ENCODE measurements at regions not wholly inside any gene's neighbourhood (a gene's known extent, or its start where the extent isn't known, plus 50 kb on each side); places are given as distances from the start of the nearest gene placed in this dataset.

- H2BK20ac ChIP-seq (ENCODE audit: low read depth, low read length, poor library complexity, severe bottlenecking): no peak overlapping the region
- H3K79me2 ChIP-seq (ENCODE audit: insufficient read depth, low read length): no peaks in the 10 kb centered on the region
- no peak overlapping the region for H3K9ac ChIP-seq (ENCODE audit: extremely low read depth, insufficient read length, low read length)
- no peak overlapping the region for H4K5ac ChIP-seq (ENCODE audit: insufficient read length, low read depth, low read length)
- Mint-ChIP-seq H3K36me3 (ENCODE audit: insufficient read depth in 1 of 3, low read depth in 3 of 3) (0 out of 7 replicates have a peak, but pooled peaks cover 0 to 4% (median 0%) of the 10 kb centered on the region in 3 experiments), H3K27me3 (ENCODE audit: low read depth) (peaks cover 4% of the 10 kb centered on the region), H3K4me3 (no peak overlapping the region), H3K4me1 (no peaks in the 10 kb centered on the region), H3K27ac (no peak overlapping the region), H3K9me3 (peaks cover 4% of the 10 kb centered on the region in 2 experiments; a peak in 4 of 5 replicates)
- no peak overlapping the region for H2AK5ac ChIP-seq (ENCODE audit: insufficient read length, low read length)
- H4K8ac ChIP-seq (replicated peaks; ENCODE audit: insufficient read length, low read depth, low read length): no peak overlapping the region
- no peaks in the 10 kb centered on the region for H3K79me1 ChIP-seq (ENCODE audit: insufficient read depth, low read depth, low read length, poor library complexity, severe bottlenecking)
- H2BK15ac ChIP-seq (ENCODE audit: low read depth, low read length): no peak overlapping the region
- no peak overlapping the region for H3K18ac ChIP-seq (ENCODE audit: insufficient read length, low read depth, low read length)
- H3K4me1 ChIP-seq (ENCODE audit: insufficient read depth, low read length): no peaks in the 10 kb centered on the region
- no peak overlapping the region for H2AFZ ChIP-seq (ENCODE audit: low read length)
- TF ChIP-seq CTCF (conservative IDR thresholded peaks at IDR 0.05): no peak
- H3K56ac ChIP-seq (ENCODE audit: insufficient read length, low read depth, low read length): no peak overlapping the region
- no peaks in the 10 kb centered on the region for H3K27me3 ChIP-seq (ENCODE audit: insufficient read depth, low read length)
- H3K27ac ChIP-seq (ENCODE audit: insufficient read length, low read depth, low read length): no peak overlapping the region
- H3K4me2 ChIP-seq (ENCODE audit: insufficient read depth, insufficient read length, low read length): no peak overlapping the region
- no peak for DNase-seq
- H3K23me2 ChIP-seq (ENCODE audit: insufficient read length, low read depth, low read length, poor library complexity, severe bottlenecking): no peaks in the 10 kb centered on the region
- no peaks in the 10 kb centered on the region for H4K20me1 ChIP-seq (ENCODE audit: control insufficient read depth, insufficient read depth, insufficient read length)
- no peaks in the 10 kb centered on the region for H3K9me3 ChIP-seq (ENCODE audit: control insufficient read depth, low read depth, low read length)
- H2BK120ac ChIP-seq (ENCODE audit: low read depth, low read length, poor library complexity, severe bottlenecking): no peak overlapping the region
- H2BK5ac ChIP-seq (ENCODE audit: insufficient read length, low read length): no peak overlapping the region
- H3K14ac ChIP-seq (ENCODE audit: insufficient read depth, low read length): no peak overlapping the region
- H2BK12ac ChIP-seq (ENCODE audit: insufficient read length, low read depth, low read length): no peak overlapping the region
- no peak overlapping the region for H3K23ac ChIP-seq (ENCODE audit: insufficient read length, low read depth, low read length)
- no peak overlapping the region for H4K91ac ChIP-seq (ENCODE audit: insufficient read length, low read depth, low read length)
- H3T11ph ChIP-seq (ENCODE audit: low read length): no peak overlapping the region
- no peak overlapping the region for H3K4ac ChIP-seq (ENCODE audit: low read depth, low read length)
These were observed 74.4 kb upstream of the KCNA4 start for GRCh38 chr11:30091246-30091645.

Data from H9 (cell line).